ENCODE measurements at regions not wholly inside any gene's neighbourhood (a gene's known extent, or its start where the extent isn't known, plus 50 kb on each side); places are given as distances from the start of the nearest gene placed in this dataset.

DNA sequence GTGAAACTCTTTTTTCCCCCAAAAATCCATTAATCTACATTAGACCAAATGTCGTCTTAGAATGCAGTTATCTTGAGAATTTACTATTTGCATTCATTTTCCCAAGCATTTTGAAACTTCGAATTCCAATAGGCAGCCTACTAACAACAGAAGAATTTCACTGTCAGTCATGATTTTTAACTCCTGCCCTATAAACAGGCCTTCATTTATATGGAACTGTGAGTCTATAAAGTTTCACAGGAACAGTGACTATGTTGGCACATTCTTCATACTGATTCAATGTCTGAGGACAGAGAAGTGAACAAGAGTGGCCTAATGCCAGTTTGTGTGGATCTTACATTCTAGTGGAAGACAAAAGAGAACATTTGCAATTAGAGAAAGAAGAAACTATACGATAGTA is 198.0 kb downstream of the PCDH17 start:
- no peak overlapping the region for H3K27ac ChIP-seq (ENCODE audit: low read depth in 1 of 2, low read length in 2 of 2)
- DNase-seq, result no peak
- Mint-ChIP-seq H3K9me3 (peaks cover 4% of the 10 kb centered on the region), H3K27ac (no peak overlapping the region), H3K4me1 (ENCODE audit: low read depth) (no peaks in the 10 kb centered on the region), H3K4me3 (no peak overlapping the region), H3K27me3 (no peaks in the 10 kb centered on the region), H3K36me3 (ENCODE audit: low read depth) (no peaks in the 10 kb centered on the region)
- no peaks in the 10 kb centered on the region for H3K4me1 ChIP-seq (ENCODE audit: insufficient read depth, low read length)
- no peaks in the 10 kb centered on the region for H3K27me3 ChIP-seq (ENCODE audit: control insufficient read depth in 1 of 2, insufficient read depth in 2 of 2, low read length in 2 of 2)
- CTCF ChIA-PET, result no interaction called here
- no peaks in the 10 kb centered on the region for H3K36me3 ChIP-seq (ENCODE audit: insufficient read depth, low read length)
- TF ChIP-seq, protein P1, sequence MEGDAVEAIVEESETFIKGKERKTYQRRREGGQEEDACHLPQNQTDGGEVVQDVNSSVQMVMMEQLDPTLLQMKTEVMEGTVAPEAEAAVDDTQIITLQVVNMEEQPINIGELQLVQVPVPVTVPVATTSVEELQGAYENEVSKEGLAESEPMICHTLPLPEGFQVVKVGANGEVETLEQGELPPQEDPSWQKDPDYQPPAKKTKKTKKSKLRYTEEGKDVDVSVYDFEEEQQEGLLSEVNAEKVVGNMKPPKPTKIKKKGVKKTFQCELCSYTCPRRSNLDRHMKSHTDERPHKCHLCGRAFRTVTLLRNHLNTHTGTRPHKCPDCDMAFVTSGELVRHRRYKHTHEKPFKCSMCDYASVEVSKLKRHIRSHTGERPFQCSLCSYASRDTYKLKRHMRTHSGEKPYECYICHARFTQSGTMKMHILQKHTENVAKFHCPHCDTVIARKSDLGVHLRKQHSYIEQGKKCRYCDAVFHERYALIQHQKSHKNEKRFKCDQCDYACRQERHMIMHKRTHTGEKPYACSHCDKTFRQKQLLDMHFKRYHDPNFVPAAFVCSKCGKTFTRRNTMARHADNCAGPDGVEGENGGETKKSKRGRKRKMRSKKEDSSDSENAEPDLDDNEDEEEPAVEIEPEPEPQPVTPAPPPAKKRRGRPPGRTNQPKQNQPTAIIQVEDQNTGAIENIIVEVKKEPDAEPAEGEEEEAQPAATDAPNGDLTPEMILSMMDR (IDR thresholded peaks at IDR 0.05), result no peak
- peaks cover 0 to 5% of the 10 kb centered on the region in 2 experiments for H3K9me3 ChIP-seq (ENCODE audit: control insufficient read depth in 1 of 2, insufficient read depth in 1 of 2, low read length in 2 of 2)
- ATAC-seq (ENCODE audit: poor library complexity), result no peak
- intact Hi-C loops (cut with DNase I, micrococcal nuclease), result no loop called here
- no peak overlapping the region for H3K4me3 ChIP-seq (ENCODE audit: low read length)
- POLR2A ChIA-PET, result no interaction called here

DNA sequence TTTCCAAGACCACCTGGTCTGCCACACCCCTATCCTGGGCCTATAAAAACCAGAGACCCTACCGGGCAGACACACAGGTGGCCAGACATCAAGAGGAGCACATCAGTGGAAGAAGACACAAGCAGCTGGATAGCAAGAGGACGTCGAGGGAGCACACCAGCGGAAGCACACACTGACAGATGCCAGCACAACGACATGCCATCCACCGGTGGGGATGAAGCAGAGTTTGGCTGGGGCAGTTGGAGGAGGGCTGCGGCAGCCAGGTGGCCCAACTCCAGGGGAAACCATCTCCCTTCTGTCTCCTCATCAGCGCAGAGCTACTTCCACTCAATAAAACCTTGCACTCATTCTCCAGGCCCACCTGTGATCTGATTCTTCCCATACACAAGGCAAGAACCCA is 200.6 kb downstream of the PCDH17 start:
- POLR2A ChIA-PET, result no interaction called here
- Histone ChIP-seq H3K9me3 (ENCODE audit: control insufficient read depth in 1 of 2, insufficient read depth in 1 of 2, low read length in 2 of 2) (peaks cover 0 to 5% of the 10 kb centered on the region in 2 experiments), H3K27me3 (ENCODE audit: control insufficient read depth in 1 of 2, insufficient read depth in 2 of 2, low read length in 2 of 2) (no peaks in the 10 kb centered on the region), H3K4me1 (ENCODE audit: insufficient read depth, low read length) (no peaks in the 10 kb centered on the region), H3K36me3 (ENCODE audit: insufficient read depth, low read length) (no peaks in the 10 kb centered on the region), H3K4me3 (ENCODE audit: low read length) (no peak overlapping the region), H3K27ac (ENCODE audit: low read depth in 1 of 2, low read length in 2 of 2) (no peak overlapping the region)
- DNase-seq (no peak), ATAC-seq (ENCODE audit: poor library complexity) (no peak)
- TF ChIP-seq, protein P1 (IDR thresholded peaks at IDR 0.05), result no peak
- no peak overlapping the region for H3K27ac Mint-ChIP-seq
- H3K27me3 Mint-ChIP-seq, result no peaks in the 10 kb centered on the region
- H3K4me1 Mint-ChIP-seq (ENCODE audit: low read depth), result no peaks in the 10 kb centered on the region
- H3K9me3 Mint-ChIP-seq, result peaks cover 5% of the 10 kb centered on the region
- CTCF ChIA-PET, result no interaction called here
- intact Hi-C loops (cut with DNase I, micrococcal nuclease), result no loop called here
- H3K36me3 Mint-ChIP-seq (ENCODE audit: low read depth), result no peaks in the 10 kb centered on the region
- no peak overlapping the region for H3K4me3 Mint-ChIP-seq

DNA sequence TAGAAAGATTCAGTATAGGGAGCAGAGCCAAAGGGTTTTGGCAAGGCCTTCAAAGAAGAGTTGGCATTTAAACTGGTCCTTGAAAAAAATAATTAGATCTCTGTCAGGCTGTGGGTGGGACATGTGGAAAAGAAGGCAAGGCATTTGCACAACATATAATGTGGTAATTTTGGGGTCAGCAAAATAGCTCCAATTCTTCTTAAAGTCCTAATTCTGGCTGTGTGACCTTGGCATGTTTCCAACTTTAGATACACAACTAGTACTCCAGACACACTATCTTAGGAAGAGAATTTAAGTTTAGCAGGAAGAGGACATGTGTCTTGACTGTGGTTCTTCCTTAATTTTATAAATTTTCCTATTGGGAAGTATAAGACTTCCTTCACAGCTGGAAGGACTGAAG is 206.3 kb downstream of the PCDH17 start:
- DNase-seq (no peak), ATAC-seq (ENCODE audit: poor library complexity) (no peak)
- Histone ChIP-seq H3K27ac (ENCODE audit: low read depth in 1 of 2, low read length in 2 of 2) (no peak overlapping the region), H3K36me3 (ENCODE audit: insufficient read depth, low read length) (no peaks in the 10 kb centered on the region), H3K4me3 (ENCODE audit: low read length) (no peak overlapping the region), H3K9me3 (ENCODE audit: control insufficient read depth in 1 of 2, insufficient read depth in 1 of 2, low read length in 2 of 2) (no peaks in the 10 kb centered on the region), H3K27me3 (ENCODE audit: control insufficient read depth in 1 of 2, insufficient read depth in 2 of 2, low read length in 2 of 2) (no peaks in the 10 kb centered on the region), H3K4me1 (ENCODE audit: insufficient read depth, low read length) (no peaks in the 10 kb centered on the region)
- no peak overlapping the region for H3K4me3 Mint-ChIP-seq
- H3K27ac Mint-ChIP-seq, result no peak overlapping the region
- H3K36me3 Mint-ChIP-seq (ENCODE audit: low read depth), result no peaks in the 10 kb centered on the region
- TF ChIP-seq, protein P1 (IDR thresholded peaks at IDR 0.05), result no peak
- peaks cover 14% of the 10 kb centered on the region for H3K9me3 Mint-ChIP-seq
- CTCF ChIA-PET, result no interaction called here
- POLR2A ChIA-PET, result no interaction called here
- intact Hi-C loops (cut with DNase I, micrococcal nuclease), result no loop called here
- H3K4me1 Mint-ChIP-seq (ENCODE audit: low read depth), result no peaks in the 10 kb centered on the region
- no peaks in the 10 kb centered on the region for H3K27me3 Mint-ChIP-seq

Data from CD4-positive, alpha-beta T cell (primary cell).